HG03280 (cell line): ENCODE measurements at regions not wholly inside any gene's neighbourhood (a gene's known extent, or its start where the extent isn't known, plus 50 kb on each side); places are given as distances from the start of the nearest gene placed in this dataset.
"Not testable (repeated sequence)": the region's sequence is repeated elsewhere in the genome, so short reads cannot be mapped to it uniquely, and the experiment has no call there.

Experiments used
- ATAC-seq: cut with Tn5 transposase; IDR thresholded peaks from one replicate; pipeline ENCODE4 v1.9.1; 2021; ENCODE audit warnings: mild to moderate bottlenecking, moderate library complexity; ENCODE audit not compliant: unreplicated experiment

DNA sequence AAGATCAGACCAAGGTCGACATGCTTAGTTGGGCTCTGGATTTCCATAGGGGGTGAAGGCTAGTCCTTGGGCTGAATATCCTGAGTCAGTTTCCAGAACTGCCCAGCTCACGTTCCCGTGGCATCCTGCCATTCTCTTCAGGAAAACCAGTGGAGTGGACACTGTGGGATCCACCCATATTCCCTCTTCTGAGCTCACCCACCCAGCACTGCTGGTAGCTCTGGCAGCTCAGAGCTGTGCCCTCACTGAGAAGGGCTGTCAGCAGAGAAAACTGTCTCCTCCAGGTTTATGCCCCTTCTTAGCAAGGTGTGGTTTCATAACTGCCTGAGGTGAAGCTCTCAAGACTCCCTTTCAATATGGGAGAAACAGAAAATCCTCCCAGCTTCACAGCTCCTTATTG, 111.7 kb downstream of the GGTLC2 start:
- ATAC-seq: no peak

DNA sequence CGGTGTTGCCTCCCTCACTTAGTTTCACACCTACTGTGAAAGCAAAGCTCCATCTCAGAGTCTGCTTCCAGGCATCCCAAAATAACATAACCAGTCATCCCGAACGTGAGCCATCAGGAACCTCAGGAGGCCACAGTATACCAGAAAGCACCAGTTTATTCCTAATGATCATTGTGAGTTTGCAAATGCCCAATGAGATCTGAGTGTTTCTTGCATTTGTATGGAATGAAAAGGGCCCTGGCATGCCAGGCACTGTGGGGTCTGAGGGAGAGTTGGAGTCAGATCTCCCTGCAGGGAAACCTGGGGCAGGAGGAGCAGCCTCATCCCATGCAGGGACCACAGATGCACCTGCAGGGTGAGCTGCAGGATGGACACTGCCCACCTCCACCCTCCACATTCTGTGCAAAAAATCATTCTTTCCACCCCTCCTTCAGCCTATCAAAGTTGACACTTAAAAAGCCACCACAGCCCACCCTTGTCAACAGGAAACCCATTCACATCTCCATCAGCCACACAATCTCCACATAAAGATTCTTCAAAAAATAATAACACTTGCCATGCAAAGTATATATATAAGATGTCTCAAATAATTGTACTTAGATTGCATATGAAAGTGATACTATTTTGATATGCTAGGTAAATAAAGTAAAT, 112.3 kb downstream of the GGTLC2 start:
- not testable (repeated sequence) for ATAC-seq

DNA sequence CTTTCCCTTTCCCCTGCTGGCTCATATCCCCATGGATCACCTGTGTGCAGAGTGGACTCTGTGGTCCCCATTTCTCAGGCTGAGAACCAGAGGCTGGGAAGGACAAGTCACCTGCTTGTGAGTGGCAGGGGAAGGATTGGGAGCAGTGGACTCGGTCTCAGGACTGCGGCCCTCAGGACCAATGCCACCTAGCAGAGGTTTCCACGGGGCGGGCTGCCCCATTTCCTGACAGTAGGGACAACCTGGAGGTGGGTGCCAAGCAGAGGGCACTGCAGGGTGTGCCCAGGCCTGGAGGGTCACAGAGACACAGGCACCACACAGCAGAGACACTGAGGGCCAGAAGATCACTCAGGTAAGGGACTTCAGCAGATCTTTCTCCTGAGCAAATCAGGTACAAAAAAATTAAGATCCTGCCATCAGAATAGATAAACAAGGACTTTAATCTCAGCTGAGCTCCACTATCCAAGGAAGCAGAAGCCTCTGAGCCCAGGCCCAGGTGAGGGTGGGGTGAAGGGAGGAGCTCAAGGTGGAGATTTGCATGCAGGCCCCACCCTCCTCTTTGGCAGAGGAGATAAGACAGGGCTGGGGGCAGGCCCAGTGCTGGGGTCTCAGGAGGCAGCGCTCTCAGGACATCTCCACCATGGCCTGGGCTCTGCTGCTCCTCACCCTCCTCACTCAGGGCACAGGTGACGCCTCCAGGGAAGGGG, 113.8 kb downstream of the GGTLC2 start:
- ATAC-seq: not testable (repeated sequence)

DNA sequence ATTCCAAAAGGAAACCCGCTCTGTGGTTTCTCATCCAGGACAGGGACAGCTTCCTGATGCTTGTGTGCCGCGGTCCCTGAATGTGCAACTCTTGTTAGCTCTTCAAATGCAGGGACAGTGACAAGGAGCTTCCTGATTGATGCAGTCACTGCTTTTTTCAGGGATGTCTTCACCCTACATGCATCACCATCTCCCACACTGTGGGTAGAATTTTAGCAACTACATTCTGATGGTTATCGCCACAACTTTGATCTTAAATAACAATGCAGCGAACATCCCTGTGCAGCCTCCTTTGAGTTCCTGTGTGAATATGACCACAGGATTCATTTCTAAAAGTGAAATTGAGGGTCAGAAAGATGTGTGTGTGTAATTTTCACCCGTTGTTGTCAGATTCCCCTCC, 115.0 kb downstream of the GGTLC2 start:
- ATAC-seq: no peak

DNA sequence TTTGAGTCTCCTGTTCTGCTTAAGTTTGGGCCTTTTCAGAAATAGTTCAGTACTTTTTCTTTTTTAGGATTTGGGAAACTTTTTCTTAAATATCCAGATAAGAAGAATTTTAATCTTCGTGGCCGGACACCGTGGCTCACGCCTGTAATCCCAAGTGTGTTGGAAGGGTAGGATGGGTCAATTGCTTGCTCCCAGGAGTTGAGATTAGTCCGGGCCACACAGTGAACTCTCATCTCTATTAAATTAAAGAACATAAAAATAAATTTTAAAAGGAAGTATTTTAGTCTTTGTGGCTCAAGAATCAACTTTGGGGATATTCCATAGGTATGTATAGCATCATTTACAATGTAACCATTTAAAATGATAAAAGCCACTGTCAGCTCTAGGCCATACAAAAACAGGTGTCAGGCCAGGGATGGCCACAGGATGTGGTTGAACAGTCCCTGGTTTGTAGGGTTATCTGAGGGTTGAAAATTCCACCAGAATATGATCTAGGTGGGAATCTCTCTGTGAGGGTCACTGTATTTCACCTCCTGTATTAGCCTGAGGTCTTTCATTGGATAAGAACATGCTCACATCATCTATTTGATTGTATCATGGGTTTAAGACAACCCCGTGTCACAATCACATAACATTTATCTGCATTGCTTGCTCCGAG, 115.6 kb downstream of the GGTLC2 start:
- ATAC-seq: no peak

DNA sequence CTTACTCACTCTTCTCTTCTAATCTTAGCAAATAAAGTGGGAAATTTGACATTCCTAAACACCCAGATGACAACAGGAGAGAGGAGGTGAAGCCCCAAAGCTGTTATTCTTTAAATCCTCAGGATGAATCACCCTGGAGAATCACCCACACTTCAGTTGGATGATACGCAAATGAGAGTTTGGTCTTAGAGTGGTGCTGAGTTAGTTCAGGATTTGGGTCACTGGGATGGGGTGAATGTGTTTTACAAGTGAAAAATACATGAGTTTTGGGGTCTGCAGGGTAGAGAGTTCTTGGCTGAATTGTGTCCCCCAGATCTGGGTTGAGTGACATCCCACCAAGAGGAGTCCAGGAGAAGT, 117.2 kb downstream of the GGTLC2 start:
- no peak for ATAC-seq

DNA sequence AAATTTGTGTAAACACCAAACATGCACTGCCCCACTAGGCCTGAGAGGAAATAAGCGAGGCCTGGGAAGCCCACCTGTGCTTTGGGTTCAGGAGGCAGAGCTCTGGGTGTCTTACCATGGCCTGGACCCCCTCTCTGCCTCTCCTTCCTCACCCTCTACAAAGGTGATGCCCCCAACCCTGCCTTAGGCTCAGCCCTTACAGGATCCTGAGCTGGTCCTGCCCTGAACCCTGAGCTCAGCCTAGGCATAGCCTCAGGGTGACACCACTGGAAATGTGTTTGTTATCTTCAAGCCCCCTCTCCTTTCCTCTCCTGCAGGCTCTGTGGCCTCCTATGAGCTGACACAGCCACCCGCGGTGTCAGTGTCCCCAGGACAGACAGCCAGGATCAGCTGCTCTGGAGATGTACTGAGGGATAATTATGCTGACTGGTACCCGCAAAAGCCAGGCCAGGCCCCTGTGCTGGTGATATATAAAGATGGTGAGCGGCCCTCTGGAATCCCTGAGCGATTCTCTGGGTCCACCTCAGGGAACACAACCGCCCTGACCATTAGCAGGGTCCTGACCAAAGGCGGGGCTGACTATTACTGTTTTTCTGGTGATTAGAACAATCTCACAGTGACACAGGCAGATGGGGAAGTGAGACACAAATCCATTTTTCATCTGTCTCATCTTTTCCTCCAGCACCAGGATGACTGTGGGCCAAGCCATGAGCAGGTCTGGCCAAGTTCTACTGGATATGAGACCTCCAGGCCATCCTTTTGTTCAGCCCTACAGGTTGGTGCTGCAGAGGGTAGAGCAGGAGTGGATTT, 117.8 kb downstream of the GGTLC2 start:
- ATAC-seq: no peak

DNA sequence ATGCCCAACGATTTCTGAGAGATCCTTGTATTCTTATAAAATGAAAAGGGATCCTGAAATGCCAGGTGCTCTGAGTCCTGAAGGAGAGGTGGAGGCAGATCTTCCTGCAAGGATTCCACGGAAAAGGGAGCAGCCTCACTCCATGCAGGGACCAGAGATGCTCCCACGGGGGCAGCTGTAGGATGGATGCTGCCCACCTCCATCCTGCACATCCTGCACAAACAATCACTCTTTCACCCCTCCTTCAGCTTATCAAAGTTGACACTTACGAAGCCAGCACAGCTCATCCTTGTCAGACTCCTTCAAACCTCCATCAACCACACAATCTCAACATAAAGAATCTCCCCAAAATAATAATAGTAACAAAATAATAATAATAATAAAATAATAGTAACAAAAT, 119.1 kb downstream of the GGTLC2 start:
- ATAC-seq: no peak

DNA sequence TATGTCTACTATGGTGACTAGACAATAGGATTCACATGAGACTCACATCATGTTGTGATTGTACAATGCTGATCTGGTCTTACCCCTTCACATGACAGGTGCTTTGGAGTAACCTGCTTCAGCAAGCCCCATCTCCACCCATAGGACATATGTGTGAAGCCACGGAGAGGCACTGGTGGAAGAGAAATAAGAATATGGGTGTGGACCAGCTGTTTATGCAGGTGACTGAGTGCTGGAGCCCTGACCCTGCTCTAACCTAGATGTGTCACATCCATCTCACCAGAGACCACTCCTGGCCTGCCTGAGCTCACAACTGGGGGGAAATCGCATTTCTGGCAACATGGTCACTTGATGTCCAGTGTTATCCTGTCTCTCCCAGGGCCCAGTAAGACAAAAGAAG, 119.7 kb downstream of the GGTLC2 start:
- no peak for ATAC-seq

DNA sequence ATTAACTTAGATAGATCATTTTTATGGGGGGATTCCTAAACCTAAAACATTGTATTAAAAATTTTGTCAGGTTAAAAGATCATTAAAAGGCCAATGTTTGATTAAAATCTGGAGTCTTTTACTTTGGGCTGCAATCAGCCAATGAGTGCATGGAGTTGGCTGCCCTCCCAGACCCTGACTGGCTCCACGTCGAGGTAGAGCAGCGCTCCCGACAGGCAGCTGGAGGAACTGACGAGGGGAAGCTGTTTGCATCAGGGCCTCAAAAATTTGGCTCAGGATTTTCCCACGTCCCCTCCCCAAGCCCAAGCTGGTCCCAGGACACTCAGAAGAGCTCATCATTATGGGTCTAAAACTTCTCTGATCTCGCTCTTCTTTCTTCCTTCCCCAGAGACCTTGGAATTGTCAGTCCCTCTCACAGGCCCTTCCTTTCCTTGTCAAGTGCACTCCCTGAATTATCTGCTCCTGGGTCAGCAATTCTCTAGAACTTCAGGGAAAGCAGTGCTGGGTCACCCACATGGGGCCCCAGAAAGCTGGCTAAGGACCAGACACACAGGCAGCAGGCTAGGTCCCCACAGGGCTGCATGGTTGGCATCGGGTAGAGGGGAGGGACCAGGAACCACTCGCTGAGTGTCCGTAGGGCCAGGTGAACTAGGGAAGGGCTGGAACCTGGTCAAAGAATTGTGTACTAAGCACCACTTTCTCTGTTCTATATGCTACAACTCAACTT, 119.6 kb upstream of the IGLL5 start:
- ATAC-seq: no peak

DNA sequence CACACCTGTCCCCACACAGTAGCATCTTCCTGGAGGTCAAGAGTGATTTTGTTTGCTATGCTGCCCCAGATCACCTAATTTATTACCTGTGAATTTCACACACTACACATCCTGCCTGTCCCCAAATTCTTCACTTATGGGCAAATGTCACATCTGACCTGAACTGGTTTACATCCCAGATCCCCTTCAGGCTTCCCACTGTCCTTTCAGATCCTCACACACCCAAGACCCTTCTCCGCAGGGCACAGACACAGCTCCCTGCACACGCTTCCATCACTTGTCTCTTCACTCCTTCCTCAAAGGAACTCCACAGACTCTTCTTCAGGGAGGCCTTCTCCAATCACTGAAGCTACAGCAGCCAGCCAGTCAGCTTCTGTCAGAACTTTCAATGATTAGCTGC, 118.7 kb upstream of the IGLL5 start:
- no peak for ATAC-seq

DNA sequence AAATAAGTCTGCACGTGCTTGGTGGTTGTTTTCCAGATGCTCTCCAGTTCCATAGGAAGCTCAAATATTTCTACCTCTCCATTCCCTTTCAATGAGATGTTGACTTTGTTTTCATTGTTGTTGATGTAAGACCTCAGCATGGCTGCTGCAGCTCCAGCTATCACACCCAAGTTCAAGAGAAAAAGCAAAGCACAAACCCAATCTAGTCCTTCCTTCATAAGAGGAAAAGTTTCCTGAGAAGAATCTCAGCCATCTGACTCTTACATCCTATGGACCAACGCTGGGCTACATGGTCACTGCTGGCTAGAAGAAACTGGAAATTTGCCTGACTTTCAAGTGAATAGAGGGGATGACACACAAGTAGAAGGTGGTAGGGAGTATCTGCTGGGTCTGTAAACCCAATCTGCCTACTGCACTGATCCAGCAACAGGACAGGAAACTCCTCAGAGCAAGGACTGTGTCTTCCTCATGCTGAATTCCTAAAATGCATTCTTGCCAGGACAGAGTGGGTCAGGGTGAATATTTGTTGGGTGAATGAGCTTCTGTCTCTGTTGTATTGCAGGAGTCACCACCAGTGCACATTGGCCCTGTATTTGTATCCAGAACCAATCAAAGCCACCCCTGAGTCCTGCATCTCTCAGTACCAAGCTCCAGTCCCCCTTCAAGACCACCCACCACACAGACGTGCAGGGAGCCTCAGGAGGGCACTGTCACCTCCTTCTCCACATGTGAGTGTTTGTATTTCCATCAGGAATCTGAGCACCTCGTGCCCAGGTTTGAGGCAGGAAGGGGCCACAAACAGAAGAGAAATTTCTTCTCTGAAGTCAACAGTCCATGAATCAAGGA, 118.0 kb upstream of the IGLL5 start:
- ATAC-seq: no peak

DNA sequence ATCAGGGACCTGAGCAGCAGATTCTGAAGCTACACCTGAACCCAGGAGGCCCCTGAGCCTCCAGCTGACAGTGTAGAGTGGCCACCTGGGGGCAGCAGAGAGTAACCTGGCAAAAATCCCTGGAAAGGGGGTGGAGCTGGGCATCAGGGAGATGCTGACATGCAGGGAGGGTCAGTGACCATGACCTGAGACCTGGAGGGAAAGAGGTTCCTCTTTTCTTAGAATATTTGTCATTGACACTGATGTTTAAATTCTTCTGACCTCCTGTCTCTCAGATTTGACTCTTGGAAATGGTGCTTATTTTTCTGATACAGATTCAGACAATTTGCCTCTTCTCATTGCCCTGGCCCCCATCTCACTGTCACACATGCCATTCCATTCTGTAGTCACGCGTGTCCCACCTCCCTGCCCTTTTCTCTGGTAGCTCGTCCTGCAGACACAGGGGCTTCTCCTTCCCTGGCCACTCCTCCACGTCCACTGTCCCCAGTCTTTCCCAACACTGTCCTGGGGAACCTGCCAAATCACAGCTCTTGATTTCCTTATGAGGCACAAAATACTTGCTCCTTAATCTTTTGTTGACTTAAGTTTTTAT, 117.2 kb upstream of the IGLL5 start:
- no peak for ATAC-seq

DNA sequence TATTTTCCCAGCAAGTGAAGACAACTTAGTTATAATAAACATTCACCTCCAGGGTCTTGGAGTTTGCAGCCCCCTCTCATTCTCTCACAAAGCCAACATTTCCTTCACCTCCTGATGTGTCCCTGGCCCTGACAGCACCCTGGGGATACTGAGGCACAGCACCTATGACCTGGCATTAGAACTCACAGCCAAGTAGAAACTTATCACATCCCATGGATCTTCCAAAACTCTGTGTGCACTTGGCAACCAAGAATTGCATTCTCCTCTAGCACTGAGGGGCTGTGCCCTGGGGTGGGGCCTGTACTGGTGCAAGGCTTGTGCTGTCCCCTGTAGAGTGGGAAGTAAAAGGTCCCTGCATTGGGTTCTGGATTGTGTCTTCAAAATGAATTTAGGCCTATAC, 116.7 kb upstream of the IGLL5 start:
- ATAC-seq: no peak

DNA sequence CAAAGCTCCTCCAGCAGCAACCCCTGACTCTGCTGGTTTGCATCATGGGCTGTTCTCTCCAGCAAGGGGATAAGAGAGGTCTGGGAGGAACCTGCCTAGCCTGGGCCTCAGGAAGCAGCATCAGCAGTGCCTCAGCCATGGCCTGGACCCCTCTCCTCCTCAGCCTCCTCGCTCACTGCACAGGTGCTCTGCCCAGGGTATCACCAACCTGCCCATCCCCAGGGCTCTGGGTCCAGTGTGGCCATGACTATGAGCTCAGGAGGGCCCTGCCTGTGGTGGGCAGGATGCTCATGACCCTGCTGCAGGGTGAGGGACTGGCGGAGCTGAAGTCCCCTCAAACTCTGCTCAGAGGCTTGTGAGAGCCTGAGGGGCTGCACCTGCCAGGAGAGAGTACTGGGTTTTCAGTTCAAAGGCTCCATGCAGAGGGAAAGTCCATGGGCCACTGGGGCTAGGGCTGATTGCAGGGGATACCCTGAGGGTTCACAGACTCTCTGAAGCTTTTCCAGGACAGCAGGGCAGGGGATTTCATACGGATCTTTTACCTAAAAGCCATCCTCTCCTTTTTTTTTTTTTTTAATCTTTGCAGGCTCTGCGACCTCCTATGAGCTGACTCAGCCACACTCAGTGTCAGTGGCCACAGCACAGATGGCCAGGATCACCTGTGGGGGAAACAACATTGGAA, 115.8 kb upstream of the IGLL5 start:
- no peak for ATAC-seq

DNA sequence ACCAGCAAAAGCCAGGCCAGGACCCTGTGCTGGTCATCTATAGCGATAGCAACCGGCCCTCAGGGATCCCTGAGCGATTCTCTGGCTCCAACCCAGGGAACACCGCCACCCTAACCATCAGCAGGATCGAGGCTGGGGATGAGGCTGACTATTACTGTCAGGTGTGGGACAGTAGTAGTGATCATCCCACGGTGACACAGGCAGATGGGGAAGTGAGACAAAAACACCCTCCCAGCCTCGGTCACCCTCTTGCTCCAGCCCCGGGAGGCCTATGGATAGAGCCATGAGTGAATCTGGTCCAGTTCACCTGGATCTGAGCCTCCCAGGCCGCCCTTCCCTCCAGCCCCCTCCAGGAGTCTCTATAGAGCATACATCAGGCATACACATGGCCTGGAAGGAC, 115.2 kb upstream of the IGLL5 start:
- ATAC-seq: no peak

DNA sequence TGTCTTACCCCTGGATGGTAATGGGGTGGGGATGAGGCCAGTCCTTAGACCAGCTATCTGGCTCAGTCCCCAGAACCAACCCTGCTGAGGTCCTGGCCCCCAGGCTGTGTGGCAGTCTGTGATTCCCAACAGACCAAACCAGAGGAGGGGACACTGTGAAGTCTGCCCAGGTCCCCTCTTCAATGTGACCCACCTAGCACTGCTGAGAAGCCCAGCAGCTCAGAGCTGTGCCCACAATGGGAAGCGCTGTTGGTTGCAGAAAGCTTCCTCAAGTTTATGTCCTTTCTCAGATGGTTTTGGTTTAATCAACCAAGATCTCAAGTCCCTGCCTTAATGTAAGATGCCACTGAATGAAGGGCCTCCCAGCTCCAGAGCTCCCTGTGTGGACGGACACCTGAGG, 114.7 kb upstream of the IGLL5 start:
- no peak for ATAC-seq

DNA sequence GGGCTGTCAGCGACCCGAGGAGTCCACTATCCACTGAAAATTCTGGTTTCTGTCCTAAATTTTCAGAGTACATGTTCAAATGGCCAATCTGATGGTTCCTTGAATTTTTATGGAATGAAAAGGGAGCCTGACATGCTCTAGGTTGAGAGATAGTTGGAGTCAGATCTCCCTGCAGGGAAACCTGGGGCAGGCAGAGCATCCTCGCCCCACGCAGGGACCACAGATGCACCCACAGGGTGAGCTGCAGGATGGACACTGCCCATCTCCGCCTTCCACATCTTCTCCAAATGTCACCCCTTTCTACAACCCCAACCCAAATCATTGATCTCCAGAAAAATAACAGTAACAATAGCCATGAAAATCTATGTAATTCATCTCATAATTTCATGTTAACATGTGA, 114.2 kb upstream of the IGLL5 start:
- ATAC-seq: no peak

DNA sequence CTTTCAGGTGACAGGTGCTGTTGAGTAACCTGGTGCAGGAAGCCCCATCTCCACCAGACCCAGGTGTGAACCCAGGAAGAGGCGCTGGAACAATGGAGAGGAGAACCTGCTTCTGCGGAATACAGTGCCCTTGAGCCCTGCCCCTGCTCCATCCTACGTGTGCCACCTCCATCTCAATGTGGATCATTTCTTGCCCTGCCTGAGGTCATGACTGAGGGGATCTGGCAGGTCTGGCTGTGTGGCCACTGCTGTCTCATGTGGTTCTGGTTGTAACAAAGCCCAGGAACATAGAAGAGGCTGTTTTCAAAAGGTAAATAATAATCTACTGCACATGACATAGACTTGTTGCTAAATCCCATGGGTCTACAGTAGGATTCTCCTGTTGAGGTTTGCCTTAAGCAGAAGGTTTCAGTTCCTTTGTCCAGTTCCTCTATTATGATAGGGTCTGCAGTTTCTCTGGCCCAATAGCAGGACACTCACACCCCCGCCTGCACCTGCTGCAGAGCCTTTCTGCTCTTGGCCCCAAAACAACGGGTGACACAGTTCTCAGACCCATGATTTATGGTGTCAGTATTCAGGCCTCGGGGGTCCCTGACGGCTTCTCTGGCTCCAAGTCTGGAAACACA, 113.5 kb upstream of the IGLL5 start:
- no peak for ATAC-seq
